A673 (cell line): ENCODE measurements at regions not wholly inside any gene's neighbourhood (a gene's known extent, or its start where the extent isn't known, plus 50 kb on each side); places are given as distances from the start of the nearest gene placed in this dataset.

Experiments
- BruUV-seq: library from RNA; stranded (reverse); fragments of 400-500 nt; replicated peaks from 2 replicates; lab custom pipeline; 2021; lab: Mats Ljungman, UMichigan
- CTCF ChIA-PET: fragments of 300-600 bp; sonication (Branson Sonifier 250); formaldehyde crosslinking; loops from one replicate; lab custom pipeline; 2022; ENCODE audit warnings: antibody characterized with exemption; lab: Charles Lee
- POLR2A ChIA-PET: fragments of 300-600 bp; sonication (Branson Sonifier 250); formaldehyde crosslinking; loops from one replicate; lab custom pipeline; 2022; ENCODE audit warnings: antibody characterized with exemption; ENCODE audit not compliant: low non-redundant PET; lab: Charles Lee
- DNase-seq: peaks from one replicate; pipeline ENCODE4 v3.0.0-alpha.2; 2015; ENCODE audit warnings: low spot score
- H3K27ac ChIP-seq: fragments of 200-600 bp; sonication (generic); 2 replicates; pipeline ENCODE4 v1.5.1; 2016; ENCODE audit warnings: mixed run types, low read depth, mild to moderate bottlenecking, mixed read lengths, antibody characterized with exemption, low read length; ENCODE audit not compliant: poor library complexity, severe bottlenecking
- H3K27me3 ChIP-seq: fragments of 200-600 bp; sonication (generic); replicated peaks from 2 replicates; pipeline ENCODE4 v1.6.1; 2017; ENCODE audit warnings: mixed run types, low read depth, mild to moderate bottlenecking, mixed read lengths, antibody characterized with exemption, low read length; ENCODE audit not compliant: insufficient read depth, poor library complexity
- H3K36me3 ChIP-seq: fragments of 200-600 bp; sonication (generic); 2 replicates; pipeline ENCODE4 v1.6.1; 2016; ENCODE audit warnings: mixed run types, mild to moderate bottlenecking, mixed read lengths, antibody characterized with exemption, low read length; ENCODE audit not compliant: insufficient read depth, poor library complexity, severe bottlenecking
- H3K4me1 ChIP-seq: fragments of 200-600 bp; sonication (generic); 2 replicates; pipeline ENCODE4 v1.6.1; 2017; ENCODE audit warnings: mixed run types, mild to moderate bottlenecking, mixed read lengths, antibody characterized with exemption, low read length; ENCODE audit not compliant: insufficient read depth, poor library complexity, severe bottlenecking
- H3K4me3 ChIP-seq: fragments of 200-600 bp; sonication (generic); 2 replicates; pipeline ENCODE4 v1.5.1; 2016; ENCODE audit warnings: low read depth, mixed run types, mild to moderate bottlenecking, mixed read lengths, low read length; ENCODE audit not compliant: poor library complexity, severe bottlenecking
- H3K9me3 ChIP-seq: fragments of 200-600 bp; sonication (generic); 2 replicates; pipeline ENCODE4 v1.6.1; 2016; ENCODE audit warnings: mixed run types, low read depth, mild to moderate bottlenecking, mixed read lengths, antibody characterized with exemption, low read length; ENCODE audit not compliant: poor library complexity, severe bottlenecking
- EZH2 ChIP-seq: fragments of 200-600 bp; sonication (generic); IDR thresholded peaks from 2 replicates; pipeline ENCODE4 v1.6.1; 2017; ENCODE audit warnings: borderline replicate concordance, low read depth, mild to moderate bottlenecking, mixed read lengths, antibody characterized with exemption, low read length; ENCODE audit not compliant: poor library complexity, severe bottlenecking
- intact Hi-C: fragments of 100-400 bp; cut with micrococcal nuclease; formaldehyde crosslinking; loops from one replicate; pipeline ENCODE4 v1.10.0; 2022; ENCODE audit not compliant: unreplicated experiment
- TF ChIP-seq, protein P1 (sequence below): fragments of 300-800, 200-600 bp; sonication (generic); conservative IDR thresholded peaks from 2 replicates; pipeline ENCODE4 v1.5.1; 2017; ENCODE audit warnings: low read depth, mild to moderate bottlenecking, antibody characterized with exemption, low read length, moderate library complexity, mixed read lengths

- Histone ChIP-seq H3K27me3 (no peaks in the 10 kb centered on the region), H3K4me1 (peaks cover 23% of the 10 kb centered on the region), H3K36me3 (no peaks in the 10 kb centered on the region), H3K9me3 (no peaks in the 10 kb centered on the region), H3K27ac (no peak overlapping the region), H3K4me3 (no peak overlapping the region)
- intact Hi-C loops, result no loop called here
- no TSS peak for BruUV-seq
- ChIA-PET CTCF (no interaction called here), POLR2A (no interaction called here)
- TF ChIP-seq, protein P1, sequence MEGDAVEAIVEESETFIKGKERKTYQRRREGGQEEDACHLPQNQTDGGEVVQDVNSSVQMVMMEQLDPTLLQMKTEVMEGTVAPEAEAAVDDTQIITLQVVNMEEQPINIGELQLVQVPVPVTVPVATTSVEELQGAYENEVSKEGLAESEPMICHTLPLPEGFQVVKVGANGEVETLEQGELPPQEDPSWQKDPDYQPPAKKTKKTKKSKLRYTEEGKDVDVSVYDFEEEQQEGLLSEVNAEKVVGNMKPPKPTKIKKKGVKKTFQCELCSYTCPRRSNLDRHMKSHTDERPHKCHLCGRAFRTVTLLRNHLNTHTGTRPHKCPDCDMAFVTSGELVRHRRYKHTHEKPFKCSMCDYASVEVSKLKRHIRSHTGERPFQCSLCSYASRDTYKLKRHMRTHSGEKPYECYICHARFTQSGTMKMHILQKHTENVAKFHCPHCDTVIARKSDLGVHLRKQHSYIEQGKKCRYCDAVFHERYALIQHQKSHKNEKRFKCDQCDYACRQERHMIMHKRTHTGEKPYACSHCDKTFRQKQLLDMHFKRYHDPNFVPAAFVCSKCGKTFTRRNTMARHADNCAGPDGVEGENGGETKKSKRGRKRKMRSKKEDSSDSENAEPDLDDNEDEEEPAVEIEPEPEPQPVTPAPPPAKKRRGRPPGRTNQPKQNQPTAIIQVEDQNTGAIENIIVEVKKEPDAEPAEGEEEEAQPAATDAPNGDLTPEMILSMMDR, result no peak
- TF ChIP-seq EZH2, result no peak
- no peak for DNase-seq
These were observed 109.1 kb downstream of the BDH1 start for GRCh38 chr3:197446700-197447056.

- intact Hi-C loops, result no loop called here
- Histone ChIP-seq H3K36me3 (no peaks in the 10 kb centered on the region), H3K4me3 (no peak overlapping the region), H3K27ac (peak overlapping the region; percentile 75), H3K4me1 (peaks cover 23% of the 10 kb centered on the region), H3K9me3 (no peaks in the 10 kb centered on the region), H3K27me3 (no peaks in the 10 kb centered on the region)
- BruUV-seq, result no TSS peak
- peak; percentile 83 for DNase-seq
- POLR2A ChIA-PET, result no interaction called here
- TF ChIP-seq, protein P1, result no peak
- TF ChIP-seq EZH2, result no peak
- CTCF ChIA-PET, result no interaction called here
These were observed 109.7 kb downstream of the BDH1 start for GRCh38 chr3:197445896-197446699.

GRCh38 chr3:197444793-197445379 is 110.9 kb downstream of the BDH1 start:
- ChIA-PET CTCF (no interaction called here), POLR2A (no interaction called here)
- intact Hi-C loops, result no loop called here
- Histone ChIP-seq H3K27me3 (no peaks in the 10 kb centered on the region), H3K9me3 (no peaks in the 10 kb centered on the region), H3K4me3 (no peak overlapping the region), H3K27ac (no peak overlapping the region), H3K36me3 (no peaks in the 10 kb centered on the region), H3K4me1 (peaks cover 23% of the 10 kb centered on the region)
- no TSS peak for BruUV-seq
- no peak for DNase-seq
- TF ChIP-seq, protein P1, result no peak
- no peak for TF ChIP-seq EZH2
